GM21526 (cell line): ENCODE measurements at regions not wholly inside any gene's neighbourhood (a gene's known extent, or its start where the extent isn't known, plus 50 kb on each side); places are given as distances from the start of the nearest gene placed in this dataset.
A peak's percentile ranks its signal among the peaks of the same experiment; 100 is the strongest.

Experiments
- ATAC-seq: cut with Tn5 transposase; IDR thresholded peaks from one replicate; pipeline ENCODE4 v1.9.1; 2021; ENCODE audit warnings: moderate library complexity; ENCODE audit not compliant: unreplicated experiment, low FRiP score

DNA sequence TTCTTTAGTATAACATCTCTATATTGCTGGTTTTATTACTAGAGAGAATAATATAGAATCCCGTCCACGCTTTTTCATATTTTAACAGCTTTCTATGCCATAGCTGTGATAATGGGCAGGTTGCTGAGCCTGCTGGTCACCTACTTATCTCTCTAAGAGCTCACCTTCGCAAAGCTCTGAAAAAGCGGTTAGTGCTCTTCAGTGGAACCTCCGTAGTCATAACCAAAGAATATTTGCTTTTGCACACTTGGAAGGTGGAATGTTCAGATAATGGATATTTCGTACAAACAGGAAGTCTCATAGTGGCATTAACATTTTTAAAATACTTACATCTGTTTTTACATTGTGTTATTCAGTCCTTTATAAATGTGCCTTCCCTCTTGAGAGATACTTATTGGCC, 388.9 kb upstream of the ANO3 start:
- no peak for ATAC-seq

DNA sequence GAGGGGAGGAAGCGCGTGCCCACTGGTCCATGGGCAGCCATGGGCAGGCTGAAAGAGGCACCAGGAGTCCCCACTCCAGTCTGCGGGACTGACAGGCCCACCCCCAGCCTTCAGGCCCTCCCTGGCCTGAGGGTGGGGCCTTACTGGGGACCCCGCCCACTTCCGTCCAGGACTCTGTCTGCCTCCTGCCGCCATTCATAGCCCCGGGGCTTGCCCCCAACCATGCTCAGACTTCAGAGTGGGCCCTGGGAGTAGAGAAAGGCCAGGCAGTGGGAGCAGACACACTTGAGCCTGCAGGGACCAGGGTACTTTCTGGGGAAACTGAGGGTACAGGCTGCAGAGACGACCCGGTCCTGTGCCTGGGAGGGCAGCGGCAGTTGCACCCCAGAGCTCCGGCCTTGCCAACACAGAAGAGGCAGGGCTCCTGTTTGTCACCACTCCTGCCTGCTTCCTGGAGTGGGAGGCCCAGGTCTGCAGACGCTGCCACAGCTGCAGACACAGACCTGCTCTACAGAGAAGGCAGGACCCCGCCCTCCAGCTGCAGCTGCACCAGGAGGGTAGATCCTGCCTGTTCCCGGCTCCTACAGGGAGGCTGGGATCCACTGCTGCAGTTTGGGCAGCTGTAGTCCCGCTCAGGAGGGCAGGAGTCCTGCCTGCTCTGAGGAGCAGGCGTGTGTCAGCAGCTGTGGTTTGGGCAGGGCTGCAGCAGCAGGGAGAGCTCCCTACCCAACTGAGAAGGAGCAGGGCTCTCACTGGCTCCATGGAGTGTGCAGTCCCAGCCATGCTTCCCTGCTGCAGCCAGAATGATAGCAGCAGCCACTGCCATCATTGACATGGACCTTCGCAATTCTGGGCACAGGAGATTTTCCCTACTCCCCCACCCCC, 387.9 kb upstream of the ANO3 start:
- ATAC-seq = no peak

DNA sequence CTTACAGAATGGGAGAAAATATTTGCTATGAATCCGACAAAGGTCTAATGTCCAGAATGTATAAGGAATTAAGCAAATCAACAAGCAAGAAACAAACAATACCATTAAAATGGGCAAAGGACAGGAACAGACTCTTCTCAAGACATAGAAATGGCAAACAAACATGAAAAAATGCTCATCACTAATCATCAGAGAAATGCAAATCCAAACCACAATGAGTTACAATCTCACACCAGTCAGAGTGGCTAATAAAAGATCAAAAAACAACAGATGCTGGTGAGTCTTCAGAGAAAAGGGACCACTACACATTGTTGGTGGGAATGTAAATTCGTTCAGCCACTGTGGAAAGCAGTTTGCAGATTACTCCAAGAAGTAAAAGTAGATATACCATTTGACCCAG, 382.0 kb upstream of the ANO3 start:
- ATAC-seq = no peak

DNA sequence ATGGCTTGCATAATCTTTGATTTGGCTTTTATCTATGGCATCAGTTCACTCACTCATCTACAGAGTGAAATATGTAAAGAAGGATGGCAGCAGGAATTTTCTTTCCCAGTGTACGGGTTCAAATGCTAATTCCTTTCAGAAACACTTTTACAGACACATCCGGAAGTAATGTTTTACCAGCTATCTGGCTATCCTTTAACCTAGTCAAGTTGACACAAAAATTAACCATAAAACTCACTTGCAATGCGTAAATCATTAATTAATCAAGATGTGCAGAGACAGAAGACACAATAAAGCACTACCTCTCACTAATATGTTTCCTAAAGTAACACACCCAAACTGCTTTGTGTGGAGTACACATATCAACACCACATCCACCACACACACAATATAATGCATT, 378.9 kb upstream of the ANO3 start:
- ATAC-seq = no peak

DNA sequence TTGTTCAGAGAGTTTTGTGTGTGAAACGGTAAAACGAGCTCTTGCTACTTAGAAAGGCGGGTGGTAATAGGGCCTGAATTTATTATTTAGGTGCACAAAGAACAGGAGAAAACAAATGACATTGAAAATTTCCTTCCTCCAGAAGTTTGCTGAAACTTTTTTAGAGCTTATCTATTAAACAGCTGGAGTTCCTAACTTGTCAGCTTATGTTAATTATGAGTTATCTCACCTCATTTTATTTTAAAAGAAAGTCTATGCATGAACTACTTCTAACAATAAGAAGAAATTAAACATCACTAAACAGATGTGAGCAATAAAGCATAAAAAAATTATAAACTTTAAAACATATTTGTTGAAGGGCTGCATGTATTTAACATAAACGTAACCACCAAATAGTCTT, 373.9 kb upstream of the ANO3 start:
- ATAC-seq = no peak

DNA sequence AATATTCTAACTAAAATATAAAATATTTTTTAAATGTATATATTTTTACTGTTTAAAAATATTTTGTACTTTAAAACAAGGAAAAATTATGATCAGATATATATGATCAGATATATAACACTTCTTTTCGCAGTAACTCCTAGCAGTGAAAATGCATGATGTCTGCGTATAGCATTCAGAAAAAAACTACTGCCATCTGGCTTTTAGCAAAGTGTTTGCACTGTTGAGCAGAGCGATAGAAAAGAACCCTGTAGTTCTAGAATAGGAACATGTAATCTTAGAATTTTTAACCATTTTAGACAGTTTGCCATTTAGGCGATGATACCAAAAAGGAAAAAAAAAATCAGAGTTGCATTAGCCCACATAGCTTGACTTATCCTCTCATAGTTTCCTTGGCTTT, 370.4 kb upstream of the ANO3 start:
- ATAC-seq = no peak

DNA sequence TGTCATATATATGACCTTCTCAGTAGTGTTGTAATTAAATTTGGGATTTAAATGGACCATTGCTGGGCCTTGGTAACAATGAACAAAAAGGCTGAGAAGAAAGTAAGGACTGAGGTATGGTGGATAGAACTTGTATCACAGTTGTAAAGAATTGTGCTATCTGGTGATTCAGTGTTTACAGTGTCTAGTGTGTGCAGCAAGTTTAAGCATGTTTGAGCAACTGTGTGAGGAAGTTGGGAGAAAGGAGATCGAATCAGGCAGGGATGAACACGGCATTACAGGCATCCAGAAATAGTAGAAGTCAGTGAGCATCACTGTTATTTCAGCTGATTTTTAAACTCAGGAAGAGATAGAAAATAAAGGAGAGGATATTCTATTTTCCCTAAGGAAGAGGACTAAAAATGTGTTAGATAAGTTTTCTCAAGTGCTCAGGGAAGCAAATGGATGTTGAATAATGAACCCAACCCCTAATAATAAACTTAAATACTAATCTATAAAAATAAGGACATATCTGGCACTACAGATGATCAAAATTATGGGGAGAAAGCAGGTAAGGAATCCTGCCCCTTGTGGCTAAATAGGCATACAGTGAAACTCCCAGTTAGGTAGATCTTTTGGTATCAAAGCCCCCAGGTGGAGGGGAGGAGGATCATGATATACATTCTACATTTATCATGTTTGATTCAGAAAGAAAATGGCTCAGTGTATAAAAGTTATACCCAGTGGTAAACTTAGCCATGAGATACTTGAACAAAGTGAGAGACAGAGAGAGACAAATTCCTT, 361.0 kb upstream of the ANO3 start:
- ATAC-seq = no peak

DNA sequence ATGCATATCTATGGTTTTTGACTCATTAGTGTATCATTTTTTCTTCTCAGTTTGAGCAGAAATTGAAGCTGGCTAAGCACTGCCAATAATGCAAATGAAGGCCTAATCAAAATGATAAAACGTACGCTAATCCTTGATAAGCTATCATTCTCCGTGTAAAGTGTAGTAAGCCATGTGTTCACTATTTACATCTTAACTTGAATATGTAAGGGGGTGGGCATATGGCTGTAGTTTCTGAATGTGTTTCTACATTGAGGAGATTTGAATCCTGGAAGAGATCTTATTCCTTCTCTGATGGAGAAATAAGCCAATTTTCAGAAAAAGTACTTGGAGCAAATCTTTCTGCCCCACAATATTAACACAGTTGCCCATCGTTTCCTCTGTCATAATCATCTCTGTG, 351.8 kb upstream of the ANO3 start:
- no peak for ATAC-seq

DNA sequence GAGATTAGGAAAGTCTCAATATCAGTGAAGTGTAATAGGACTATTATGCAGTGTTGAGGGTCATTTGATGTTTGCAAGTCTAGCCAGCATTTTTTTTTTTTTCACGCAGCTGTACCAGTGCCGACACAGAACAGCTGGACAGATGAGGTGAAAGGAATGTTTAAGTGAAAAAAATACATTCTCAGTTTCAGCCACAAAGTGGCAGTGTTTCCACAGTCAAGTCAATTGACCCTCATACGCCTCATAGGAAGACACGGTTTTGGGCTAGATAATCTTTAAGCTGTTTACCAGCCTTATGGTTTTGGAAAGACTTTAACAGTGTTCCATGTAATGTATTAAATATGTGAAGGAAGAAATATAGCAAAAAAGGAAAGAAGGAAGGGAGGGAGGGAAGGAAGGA, 349.9 kb upstream of the ANO3 start:
- peak; percentile 97 for ATAC-seq

DNA sequence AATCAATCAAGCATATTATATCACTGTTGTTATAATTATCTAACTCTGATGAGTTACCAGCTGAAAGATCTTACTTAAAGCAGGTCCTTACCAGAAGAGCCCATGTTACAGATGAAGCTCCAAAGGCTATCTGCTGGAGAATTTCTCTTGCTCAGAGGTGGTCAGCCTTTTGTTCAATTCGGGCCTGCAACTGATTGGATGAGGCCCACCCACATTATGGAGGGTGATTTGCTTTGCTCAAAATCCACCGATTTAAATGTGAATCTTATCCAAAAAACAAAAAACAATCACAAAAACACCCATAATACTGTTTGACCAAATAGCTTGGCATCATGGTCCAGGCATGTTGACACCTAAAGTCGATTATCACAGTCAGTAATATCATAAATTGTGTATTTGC, 348.6 kb upstream of the ANO3 start:
- ATAC-seq = no peak

DNA sequence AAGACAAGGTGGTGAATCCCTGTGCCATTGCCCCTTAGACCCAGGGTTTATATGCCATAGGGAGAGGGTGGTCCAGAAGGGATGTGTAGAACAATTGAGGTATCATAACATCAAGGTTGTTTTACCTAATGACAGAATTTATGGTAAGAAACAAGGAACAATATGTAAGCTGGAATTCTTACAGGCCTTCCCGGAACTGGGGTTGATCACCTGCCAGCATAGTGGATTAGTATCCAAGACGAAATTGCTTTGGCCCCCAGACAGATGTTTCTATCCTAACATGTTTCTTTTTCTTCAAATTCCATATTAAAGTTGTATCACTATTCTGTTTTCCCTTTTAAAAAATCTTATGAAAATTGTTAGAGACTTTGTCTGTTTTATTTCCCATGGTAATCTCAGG, 343.8 kb upstream of the ANO3 start:
- no peak for ATAC-seq

DNA sequence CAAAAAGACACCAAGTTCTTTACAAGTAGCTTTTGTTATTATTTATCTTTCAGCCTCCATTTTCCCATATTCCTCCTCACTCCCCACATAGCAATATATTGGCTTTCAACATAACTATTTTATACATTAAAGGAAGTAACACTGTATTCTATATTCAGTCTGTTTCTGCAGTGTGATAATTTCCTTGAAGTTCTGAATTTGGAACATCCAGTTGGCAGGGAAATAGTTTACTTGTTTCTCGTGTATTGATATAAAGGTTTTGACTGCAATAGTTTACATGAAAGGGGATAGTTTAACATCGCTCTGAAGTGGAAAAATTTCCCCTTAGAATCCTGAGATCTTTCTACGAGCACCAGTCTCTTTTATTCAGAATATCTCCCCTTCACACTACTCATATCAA, 341.5 kb upstream of the ANO3 start:
- no peak for ATAC-seq

DNA sequence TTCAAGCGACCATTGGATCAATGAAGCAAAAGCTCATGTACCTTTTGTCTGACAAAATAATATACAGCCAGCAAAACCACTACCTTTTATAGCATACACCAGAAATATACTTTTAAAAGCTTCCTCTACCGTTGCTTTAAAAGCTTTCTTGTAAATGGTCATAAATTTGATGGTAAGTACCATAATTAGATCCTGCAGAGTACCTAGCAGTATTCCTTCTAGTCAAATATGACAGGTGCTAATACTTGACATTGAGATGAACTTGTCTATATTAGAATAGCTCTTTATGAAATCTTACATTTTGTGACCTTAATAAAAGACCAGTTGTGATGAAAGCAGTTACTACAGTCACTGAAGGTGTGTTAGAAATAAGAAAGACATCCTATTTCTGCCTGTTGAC, 340.5 kb upstream of the ANO3 start:
- ATAC-seq = no peak

DNA sequence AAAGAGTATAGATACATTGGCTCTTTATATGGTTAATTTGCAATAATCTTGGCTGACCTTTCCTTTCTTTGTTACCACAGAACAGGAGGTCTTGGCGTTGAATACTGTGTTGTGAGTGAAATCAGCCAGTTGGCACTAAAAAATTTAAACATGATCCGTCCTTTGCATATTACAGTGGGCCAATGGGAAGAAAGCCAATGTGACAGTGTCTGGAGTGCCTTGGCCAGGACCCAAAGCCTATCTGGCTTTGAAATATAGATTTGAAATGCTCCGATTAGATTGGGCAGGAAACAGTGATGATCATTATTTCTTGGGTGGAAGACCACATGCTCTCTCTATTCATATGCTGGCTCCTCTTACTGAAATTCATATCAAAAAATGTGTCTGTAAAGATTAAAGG, 339.6 kb upstream of the ANO3 start:
- ATAC-seq = no peak

DNA sequence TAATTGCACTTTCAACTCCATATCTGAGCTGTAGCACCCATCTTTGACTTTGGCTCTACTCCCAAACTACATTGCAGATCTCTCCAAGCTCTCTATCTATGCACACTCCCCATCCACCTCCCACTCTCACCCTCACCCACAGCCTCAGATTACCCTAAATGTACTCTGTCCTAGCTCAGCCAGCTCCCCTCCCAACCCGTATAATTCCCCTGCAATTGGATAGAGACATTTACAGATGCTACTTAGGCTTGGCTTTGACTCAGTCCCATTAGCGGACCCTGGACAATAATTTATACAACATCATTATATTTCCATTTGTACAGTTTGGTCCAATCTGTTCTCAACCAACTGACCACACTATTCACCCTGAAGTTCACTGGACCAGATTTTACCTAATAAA, 338.9 kb upstream of the ANO3 start:
- no peak for ATAC-seq

DNA sequence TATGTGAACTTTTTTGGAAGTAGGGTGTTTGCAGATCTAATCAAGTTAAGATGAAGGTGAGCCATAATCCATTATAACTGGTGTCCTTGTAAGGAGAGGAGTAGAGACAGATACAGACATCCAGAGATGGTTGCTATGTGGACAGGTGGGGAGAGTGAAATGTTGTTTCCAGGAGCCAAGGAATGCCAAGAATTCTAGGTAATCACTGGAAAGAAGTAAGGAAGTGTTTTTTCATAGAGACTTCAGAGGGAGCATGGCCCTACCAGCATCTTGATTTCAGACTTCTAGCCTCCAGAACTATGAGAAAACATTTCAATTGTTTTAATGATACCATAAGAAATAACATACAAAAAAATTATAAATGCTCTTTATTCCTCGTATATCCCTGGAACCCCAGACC, 320.5 kb upstream of the ANO3 start:
- ATAC-seq = no peak

DNA sequence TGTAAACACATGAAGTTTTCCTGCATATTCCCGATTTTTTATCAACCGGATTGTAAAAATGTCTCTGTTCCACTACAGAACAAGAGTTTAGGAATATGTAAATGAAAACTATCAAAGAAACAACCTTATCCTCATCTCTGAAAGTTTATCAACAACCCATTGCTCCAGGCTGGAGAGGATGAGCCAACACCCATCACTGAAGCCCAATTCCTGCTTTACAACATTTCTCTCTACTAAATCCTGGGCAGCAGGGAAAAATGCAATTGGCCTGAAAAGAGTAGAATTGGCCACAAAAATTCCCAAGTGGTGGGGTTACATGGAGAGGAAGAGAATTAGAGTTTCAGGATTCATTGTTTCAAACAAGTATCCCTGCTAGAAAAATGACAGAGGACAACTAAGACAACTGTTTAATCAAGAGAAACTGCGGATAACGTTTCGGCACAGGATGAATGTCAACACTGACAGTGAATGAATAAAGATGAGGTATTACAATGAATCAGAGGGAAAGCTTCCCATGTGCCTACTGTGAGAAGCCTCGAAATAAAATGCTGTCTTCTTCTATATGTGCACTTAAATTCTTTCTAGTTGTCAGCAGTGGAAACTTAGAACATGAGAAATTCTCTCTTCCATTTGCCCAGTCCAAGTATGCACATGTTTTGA, 317.3 kb upstream of the ANO3 start:
- no peak for ATAC-seq

DNA sequence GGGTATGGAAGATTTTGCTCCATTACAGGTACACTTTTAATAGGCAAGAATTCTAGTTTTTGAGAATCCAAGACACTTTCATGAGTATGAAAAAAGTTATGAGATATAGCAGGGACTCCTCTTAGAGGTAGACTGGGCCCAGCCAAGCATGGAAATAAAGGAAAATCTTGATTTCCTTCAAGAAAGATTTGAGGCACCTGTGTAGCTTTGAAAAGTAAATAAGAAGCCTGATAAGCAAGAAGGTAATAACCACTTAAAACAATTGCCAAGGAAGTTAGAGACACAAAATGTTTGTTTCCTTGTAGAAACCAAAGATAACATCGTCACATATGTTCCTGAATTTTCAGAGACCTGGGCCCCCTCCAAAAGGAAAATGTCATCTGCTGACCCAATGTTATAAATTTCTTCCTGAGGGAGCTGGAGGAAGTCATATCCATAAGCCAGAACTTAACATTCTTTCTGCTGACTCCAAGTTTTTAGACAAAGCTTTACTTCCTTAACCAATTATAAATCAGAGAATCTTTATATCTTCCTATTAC, 314.5 kb upstream of the ANO3 start:
- no peak for ATAC-seq

DNA sequence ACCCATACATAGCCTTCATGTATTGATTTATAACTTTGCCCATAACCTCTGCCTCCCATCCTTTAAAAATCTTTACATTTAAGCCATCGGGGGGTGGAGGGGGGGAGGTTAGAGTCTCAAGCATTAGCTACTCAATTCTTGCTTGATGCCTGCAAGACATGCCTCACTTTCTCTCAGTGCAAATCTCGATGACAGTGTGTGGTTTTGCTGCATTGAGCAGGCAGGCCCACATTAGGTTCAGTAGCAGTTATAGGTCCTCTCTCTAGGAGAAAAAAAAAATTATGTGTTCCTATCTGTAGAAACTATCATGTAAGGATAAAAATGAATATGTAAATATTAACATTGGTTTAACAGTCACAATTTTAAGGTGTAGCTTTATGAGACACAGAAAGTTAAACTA, 314.0 kb upstream of the ANO3 start:
- ATAC-seq = no peak

DNA sequence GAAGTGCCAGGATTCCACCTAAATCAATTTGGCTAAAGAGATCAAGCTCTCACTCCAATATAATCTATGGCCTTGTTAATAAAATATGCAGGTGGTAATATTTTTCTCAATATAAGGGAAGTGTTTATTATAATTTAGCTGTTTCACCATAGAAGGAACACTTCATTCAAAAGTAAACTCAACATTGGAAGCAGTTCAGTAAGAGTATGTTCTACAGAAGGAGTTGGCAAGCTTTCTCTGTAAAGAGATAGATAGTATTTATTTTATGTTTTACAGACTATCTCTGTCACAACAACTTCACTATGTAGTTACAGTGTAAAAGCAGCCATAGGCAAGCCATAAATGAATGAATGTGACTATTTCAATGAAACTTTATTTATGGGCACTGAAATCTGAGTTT, 313.6 kb upstream of the ANO3 start:
- no peak for ATAC-seq

DNA sequence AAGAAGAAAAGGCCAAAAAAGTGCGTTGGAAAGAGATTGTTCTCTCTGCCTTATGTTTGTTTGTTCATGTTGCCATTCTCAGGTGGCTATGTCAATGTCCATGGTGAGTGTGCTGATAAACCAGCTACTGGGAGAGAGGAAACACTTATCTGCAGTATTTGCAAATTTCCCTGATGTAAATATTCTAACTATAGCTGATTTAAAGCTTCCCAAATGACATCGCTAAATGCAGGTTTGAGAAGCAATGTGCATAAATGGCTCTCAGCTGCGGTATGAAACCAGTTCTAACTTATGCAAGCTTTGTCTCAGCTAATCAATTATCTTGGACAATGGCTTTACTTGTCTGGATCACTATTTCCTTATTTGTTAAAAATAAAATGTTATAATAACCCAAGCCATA, 312.5 kb upstream of the ANO3 start:
- ATAC-seq = no peak
